SKM-1 (cell line): ENCODE measurements at regions not wholly inside any gene's neighbourhood (a gene's known extent, or its start where the extent isn't known, plus 50 kb on each side); places are given as distances from the start of the nearest gene placed in this dataset.
"Not testable (repeated sequence)": the region's sequence is repeated elsewhere in the genome, so short reads cannot be mapped to it uniquely, and the experiment has no call there.

Experiments used
- DNase-seq: peaks from one replicate; lab custom pipeline; 2025; ENCODE audit not compliant: unreplicated experiment; lab: John Stamatoyannopoulos, UW

DNA sequence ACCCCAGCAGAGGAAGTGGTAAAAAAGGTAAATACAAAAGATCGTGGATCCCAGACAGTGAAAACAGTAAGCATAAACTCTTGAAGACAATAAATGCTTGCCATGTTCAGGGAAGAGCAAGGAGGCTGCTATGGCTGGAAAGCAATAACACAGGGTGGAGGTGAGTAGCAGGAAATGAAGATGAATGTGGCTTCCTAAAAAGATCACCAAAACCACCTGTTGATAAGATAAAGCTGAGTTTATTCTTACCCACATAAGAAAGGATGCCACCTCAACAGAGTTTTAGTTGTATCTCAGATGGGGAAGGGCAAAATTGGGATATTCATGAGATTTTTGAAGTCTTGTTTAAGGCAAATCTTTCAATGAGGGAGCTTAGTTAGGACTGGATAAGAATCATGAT, 273.3 kb downstream of the MSX2 start:
- no peak for DNase-seq

GRCh38 chr5:174996941-174997340, 272.6 kb downstream of the MSX2 start:
- no peak for DNase-seq

DNA sequence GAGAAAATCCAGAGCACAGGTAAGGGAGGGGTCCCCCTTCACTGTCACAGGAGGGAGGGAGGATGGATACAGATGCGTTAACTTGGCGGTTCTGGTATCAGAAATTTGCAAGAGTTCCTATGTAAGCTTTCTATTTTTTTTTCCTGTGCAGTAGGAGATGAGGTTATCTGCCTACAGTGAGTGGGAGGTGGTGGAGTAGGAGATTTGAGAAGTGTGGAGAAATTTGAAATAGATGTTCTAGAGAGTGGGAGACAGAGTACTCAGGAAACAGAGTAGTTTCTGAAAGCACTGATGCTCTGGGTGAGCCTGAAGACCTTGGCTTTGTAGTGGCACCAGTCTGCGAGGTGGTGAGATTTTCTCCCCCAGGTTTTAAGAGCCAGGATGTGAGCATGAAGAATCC, 271.4 kb downstream of the MSX2 start:
- DNase-seq: no peak

DNA sequence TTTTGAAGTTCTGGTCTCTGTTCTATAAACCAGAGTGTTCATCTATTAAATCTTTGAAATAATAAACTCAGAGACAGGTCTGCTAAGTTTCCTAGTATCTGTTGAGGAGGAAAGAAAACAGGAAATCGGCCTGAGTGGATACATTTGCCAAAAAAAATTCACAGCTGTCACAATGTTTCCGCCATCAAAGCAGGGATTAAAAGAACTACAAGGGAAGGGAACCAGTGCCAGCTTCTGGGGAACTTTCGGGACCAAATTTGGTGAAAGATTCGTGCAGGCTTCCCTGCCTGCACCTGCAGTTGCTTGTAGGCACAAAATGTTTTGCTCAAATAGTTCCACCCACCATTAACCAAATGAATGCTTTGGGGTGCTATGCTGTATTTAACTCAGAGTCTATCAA, 267.5 kb downstream of the MSX2 start:
- no peak for DNase-seq

- no peak for DNase-seq
Measured at GRCh38 chr5:174990909-174991308, 266.5 kb downstream of the MSX2 start.

- DNase-seq: no peak
Measured at GRCh38 chr5:174987443-174988012, 263.1 kb downstream of the MSX2 start.

GRCh38 chr5:174984863-174985262, 260.5 kb downstream of the MSX2 start:
- no peak for DNase-seq

- no peak for DNase-seq
Measured at GRCh38 chr5:174982485-174982884, 258.1 kb downstream of the MSX2 start.

DNA sequence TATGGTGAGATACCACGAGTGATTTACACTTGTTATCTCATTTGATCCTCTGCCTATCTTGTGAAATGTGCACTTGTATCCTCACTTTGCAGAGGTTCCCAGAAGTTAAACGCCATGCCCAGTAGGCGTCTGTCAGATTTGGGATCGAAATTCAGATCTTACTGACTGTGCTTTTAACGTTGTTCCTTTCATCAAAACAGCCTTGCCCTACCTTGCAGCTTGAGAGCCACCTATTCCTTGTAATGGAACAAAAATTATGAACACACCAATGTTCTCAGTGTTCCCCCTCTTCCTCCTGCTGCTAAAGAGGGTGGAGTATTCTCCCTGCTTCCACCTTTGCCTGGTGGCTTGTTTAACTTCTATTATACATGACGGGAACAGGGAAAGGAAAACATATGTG, 257.0 kb downstream of the MSX2 start:
- no peak for DNase-seq

DNA sequence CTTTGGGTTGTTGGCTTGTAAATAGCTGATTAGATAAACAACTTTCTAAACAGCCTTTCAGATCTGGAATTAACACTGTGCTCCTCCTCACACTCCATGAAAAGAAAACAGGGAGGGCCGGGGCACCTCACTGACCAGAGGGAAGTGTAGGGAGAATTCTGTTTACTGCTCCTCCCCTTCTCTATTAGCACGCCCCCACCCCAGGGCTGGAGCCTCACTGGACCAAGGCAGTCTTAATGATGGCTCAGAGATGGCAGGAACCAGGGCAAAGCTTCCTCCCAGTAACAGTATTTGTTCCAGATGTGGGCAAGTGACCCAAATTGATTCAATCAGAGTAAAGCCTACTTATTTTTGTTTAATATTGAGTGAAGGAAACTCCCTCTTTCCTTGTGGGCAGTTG, 256.6 kb downstream of the MSX2 start:
- no peak for DNase-seq

DNA sequence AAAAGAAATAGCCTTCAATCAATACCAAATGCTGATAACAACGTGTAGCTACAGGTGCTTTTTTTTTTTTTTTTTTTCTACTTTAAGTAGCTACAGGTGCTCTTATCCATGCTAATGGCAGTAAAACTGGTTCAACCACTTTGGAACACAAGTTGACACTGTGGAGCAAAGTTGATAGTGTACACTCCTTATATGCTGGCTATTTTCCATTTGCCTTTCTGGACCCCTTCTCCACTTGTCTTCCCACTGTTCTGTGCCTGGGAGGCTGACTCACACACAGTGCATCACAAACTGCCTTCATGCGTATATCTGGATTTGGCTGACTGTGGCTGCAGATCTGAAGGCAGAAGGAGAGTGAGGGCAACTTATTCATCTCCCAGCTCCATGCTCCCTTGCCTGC, 247.9 kb downstream of the MSX2 start:
- no peak for DNase-seq

GRCh38 chr5:174971210-174971609, 246.8 kb downstream of the MSX2 start:
- DNase-seq: no peak

GRCh38 chr5:174970502-174970901, 246.1 kb downstream of the MSX2 start:
- DNase-seq: no peak

DNA sequence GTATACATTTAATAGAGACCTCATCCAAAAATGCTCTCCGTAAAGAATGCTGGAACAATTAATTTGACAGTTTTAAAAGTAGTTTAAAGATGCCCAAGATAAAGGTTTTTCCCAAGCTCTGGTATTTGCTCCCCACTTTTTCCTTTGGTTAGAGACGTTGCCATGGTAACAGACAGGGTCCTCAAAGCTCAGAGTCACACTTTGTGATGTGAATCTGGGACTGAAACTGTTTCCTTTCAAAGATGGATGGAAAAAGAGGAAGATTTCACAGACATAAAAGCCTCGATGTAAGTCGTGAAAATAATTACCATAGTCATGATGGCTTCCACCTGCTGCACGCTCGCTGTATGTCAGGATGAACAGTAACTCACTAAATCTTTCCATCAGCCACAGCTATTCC, 229.5 kb downstream of the MSX2 start:
- no peak for DNase-seq

DNA sequence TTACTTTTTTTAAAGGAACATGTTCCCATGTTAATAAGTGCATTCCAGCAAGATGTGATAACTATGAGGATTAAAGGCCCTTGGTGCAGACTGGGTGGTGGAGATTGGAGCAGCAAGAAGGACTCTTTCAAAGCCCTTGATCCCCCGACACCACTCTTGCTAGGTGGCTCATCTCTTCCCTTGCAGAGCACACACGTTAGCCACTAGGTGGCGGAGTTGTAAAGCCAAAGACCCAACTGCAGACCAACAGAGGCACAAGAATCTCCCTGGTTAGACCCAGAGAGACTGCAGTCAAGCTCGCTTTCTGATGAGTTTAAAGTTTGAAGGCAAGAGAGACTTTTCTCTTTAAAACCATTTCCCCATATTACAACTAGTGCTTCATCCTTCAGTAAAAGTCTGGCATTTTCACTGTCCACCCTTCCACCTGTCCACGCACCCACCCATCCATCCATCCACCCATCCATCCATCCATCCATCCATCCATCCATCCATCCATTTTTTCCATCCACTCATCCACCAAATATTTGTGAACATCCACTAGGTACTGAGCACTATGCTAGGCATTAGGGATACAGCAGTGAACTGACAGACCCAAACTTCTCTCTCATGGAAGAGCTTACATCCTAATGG, 226.9 kb downstream of the MSX2 start:
- DNase-seq: peak; percentile 64

- no peak for DNase-seq
Measured at GRCh38 chr5:174947548-174947947, 223.2 kb downstream of the MSX2 start.

DNA sequence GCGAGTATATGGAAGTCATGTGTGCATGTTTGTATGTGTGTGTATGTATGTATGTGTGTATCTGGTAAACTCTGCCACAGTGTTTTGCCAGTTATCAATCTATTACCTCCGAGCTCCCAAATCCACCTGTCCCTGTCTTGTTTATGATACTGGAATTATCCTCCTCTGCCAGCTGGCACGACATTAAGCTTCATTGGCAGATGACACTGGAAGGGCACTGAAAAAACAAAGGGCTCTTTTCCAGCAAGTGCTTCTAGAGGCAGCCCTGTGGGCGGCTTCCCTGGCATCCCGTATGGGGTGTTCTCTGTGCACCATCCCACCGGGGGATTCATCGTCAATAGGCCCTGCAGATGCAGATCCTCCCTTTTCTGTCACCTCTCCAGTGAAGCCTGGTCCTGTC, 221.5 kb downstream of the MSX2 start:
- DNase-seq: no peak

GRCh38 chr5:174943785-174944184, 219.4 kb downstream of the MSX2 start:
- DNase-seq: no peak

- not testable (repeated sequence) for DNase-seq
Measured at GRCh38 chr5:174943002-174943401, 218.6 kb downstream of the MSX2 start.

GRCh38 chr5:174937201-174938123, 213.1 kb downstream of the MSX2 start:
- no peak for DNase-seq

DNA sequence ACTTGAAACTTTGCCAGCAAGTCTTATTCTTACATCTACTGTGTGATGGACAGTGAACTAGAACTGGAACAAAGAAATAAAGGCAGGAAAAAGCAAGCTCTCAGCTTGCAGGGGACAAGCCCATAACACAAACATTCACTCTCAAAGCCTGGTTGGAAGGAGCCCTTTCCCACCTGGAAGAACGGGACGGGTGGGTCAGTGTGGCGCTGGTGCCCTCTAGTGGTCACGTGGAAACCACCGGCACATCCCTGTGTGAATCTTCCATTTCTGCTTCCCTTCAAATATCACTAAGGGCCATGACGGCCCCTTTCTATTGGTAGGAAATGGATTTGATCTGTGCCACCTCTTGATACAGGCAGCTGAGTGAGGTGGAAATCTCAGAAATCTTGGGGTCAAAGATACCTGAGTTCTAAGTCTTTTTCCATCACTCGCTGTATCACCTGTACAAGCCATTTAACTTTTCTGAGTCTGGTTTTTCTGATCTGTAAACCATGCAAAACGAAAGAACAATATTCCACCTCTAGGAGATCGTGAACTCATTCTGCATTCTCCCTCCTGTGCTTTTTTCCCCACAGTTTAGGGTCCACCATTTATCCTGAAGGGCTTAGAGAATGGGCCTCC, 211.6 kb downstream of the MSX2 start:
- peak; percentile 7 for DNase-seq

GRCh38 chr5:174931033-174931432, 206.7 kb downstream of the MSX2 start:
- not testable (repeated sequence) for DNase-seq
